Peyer's patch (tissue), 4 donors: ENCODE measurements at regions not wholly inside any gene's neighbourhood (a gene's known extent, or its start where the extent isn't known, plus 50 kb on each side); places are given as distances from the start of the nearest gene placed in this dataset.

Experiments
- DNase-seq, 3 donors: peaks; one replicate each; pipeline ENCODE4 v3.0.0-alpha.2; 2017 to 2019
- H3K27ac ChIP-seq, 4 donors: fragments of 200-600 bp; sonication (generic); one replicate each; pipeline ENCODE4 v1.5.1; 2016 to 2019
- H3K27me3 ChIP-seq, 2 donors: fragments of 200-600 bp; sonication (generic); one replicate each; pipeline ENCODE4 v1.5.1; 2019
- H3K36me3 ChIP-seq, 3 donors: fragments of 200-600 bp; sonication (generic); one replicate each; pipeline ENCODE4 v1.5.1; 2016 to 2019
- H3K4me1 ChIP-seq, 4 donors: fragments of 200-600 bp; sonication (generic); one replicate each; pipeline ENCODE4 v1.5.1; 2016 to 2019
- H3K4me3 ChIP-seq, 4 donors: fragments of 200-600 bp; sonication (generic); 1 replicate in 3 of 4; 2 replicates in 1 of 4; pipeline ENCODE4 v1.5.1; 2016 to 2019; ENCODE audit warnings: mild to moderate bottlenecking in 1 of 4
- H3K9me3 ChIP-seq, 4 donors: fragments of 200-600 bp; sonication (generic); one replicate each; pipeline ENCODE4 v1.5.1; 2016 to 2019; ENCODE audit warnings: mild to moderate bottlenecking in 1 of 4
- POLR2A ChIP-seq, 2 donors: fragments of 450-650 bp; IDR thresholded peaks; one replicate each; pipeline ENCODE4 v1.5.1; 2017; ENCODE audit warnings: antibody characterized with exemption in 2 of 2, mild to moderate bottlenecking in 2 of 2, moderate library complexity in 2 of 2
- TF ChIP-seq, protein P1 (sequence below), 6 experiments: fragments of 450-650 bp in 4 of 6; fragments of 200-600 bp in 2 of 6; sonication (generic) in 1 of 6; IDR thresholded peaks; one replicate each; pipeline ENCODE4 v1.5.1; 2017 to 2019; ENCODE audit warnings: antibody characterized with exemption in 6 of 6, mild to moderate bottlenecking in 3 of 6, moderate library complexity in 1 of 6

DNA sequence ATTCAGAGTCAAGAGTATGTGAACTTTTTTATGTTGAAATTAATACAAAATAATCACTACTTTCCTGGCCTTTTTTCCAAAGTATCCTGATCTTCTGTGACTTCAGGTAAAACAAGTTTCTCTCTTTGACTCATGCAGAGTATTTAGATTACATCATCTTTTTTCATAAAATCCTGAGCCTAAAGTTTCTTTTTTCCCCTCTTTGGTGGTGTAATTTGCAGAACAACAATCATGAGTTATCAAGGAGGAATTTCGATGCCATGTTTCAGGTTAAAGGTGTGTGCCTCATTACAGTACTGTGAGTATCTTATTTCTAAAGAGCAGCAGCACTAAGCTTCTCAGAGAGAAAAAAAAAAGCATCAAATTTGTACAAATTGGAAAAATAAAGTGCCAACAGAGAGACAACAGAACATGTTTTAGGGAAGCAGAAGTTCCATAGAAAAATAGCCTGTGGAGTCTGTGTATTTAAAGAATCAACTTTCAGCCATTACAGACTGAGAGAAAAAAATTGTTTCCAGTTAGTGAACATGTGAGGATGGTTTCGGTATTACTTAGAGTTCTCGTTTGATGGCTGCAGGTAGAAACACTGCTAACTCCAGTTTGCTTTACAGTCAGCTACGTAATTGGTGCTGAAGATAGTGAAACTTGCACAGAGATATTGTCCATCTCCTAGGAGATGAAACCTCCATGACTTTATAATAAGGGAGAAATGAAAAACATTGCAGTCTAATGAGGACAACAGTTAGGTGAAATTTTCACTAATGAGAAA, 78.1 kb upstream of the PCDH9 start:
- no peak for DNase-seq
- no peak overlapping the region for H3K27ac ChIP-seq
- TF ChIP-seq POLR2A (IDR thresholded peaks at IDR 0.05) = no peak
- TF ChIP-seq, protein P1, sequence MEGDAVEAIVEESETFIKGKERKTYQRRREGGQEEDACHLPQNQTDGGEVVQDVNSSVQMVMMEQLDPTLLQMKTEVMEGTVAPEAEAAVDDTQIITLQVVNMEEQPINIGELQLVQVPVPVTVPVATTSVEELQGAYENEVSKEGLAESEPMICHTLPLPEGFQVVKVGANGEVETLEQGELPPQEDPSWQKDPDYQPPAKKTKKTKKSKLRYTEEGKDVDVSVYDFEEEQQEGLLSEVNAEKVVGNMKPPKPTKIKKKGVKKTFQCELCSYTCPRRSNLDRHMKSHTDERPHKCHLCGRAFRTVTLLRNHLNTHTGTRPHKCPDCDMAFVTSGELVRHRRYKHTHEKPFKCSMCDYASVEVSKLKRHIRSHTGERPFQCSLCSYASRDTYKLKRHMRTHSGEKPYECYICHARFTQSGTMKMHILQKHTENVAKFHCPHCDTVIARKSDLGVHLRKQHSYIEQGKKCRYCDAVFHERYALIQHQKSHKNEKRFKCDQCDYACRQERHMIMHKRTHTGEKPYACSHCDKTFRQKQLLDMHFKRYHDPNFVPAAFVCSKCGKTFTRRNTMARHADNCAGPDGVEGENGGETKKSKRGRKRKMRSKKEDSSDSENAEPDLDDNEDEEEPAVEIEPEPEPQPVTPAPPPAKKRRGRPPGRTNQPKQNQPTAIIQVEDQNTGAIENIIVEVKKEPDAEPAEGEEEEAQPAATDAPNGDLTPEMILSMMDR (IDR thresholded peaks at IDR 0.05) = no peak
- no peaks in the 10 kb centered on the region for H3K4me1 ChIP-seq
- no peaks in the 10 kb centered on the region for H3K9me3 ChIP-seq
- no peaks in the 10 kb centered on the region for H3K27me3 ChIP-seq
- H3K36me3 ChIP-seq = no peaks in the 10 kb centered on the region
- no peak overlapping the region for H3K4me3 ChIP-seq

DNA sequence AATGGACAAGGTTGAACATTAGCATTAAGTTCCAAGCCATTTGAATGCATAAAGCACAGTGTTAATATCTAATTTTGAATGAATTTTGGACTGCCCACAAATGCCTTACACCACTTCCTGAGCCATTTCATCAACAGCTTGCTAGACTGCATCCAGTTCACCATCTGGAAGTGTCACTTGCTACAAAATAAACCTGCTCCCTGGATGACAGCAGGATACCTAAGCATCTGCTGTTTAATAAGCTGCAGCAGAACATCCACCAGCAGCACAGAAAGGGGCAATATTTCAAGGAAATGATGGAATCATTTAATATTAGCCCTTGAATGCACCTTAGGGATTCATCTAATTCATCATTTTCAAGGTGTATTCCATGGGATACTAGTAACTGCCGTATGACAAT, 76.6 kb upstream of the PCDH9 start:
- Histone ChIP-seq H3K9me3 (no peaks in the 10 kb centered on the region), H3K4me1 (no peaks in the 10 kb centered on the region), H3K36me3 (no peaks in the 10 kb centered on the region), H3K27ac (no peak overlapping the region), H3K27me3 (no peaks in the 10 kb centered on the region), H3K4me3 (no peak overlapping the region)
- no peak for DNase-seq
- no peak for TF ChIP-seq POLR2A (IDR thresholded peaks at IDR 0.05)
- TF ChIP-seq, protein P1 (IDR thresholded peaks at IDR 0.05) = no peak

GRCh38 chr13:67303661-67304333, 73.7 kb upstream of the PCDH9 start:
- no peak for DNase-seq
- H3K36me3 ChIP-seq = no peaks in the 10 kb centered on the region
- no peaks in the 10 kb centered on the region for H3K4me1 ChIP-seq
- no peaks in the 10 kb centered on the region for H3K9me3 ChIP-seq
- no peak overlapping the region for H3K4me3 ChIP-seq
- H3K27me3 ChIP-seq = no peaks in the 10 kb centered on the region
- TF ChIP-seq, protein P1 (IDR thresholded peaks at IDR 0.05) = no peak
- TF ChIP-seq POLR2A (IDR thresholded peaks at IDR 0.05) = no peak
- H3K27ac ChIP-seq = no peak overlapping the region

GRCh38 chr13:67299751-67300150, 69.6 kb upstream of the PCDH9 start:
- H3K9me3 ChIP-seq = no peaks in the 10 kb centered on the region
- H3K4me1 ChIP-seq = no peaks in the 10 kb centered on the region
- DNase-seq = no peak
- no peak overlapping the region for H3K27ac ChIP-seq
- H3K27me3 ChIP-seq = no peaks in the 10 kb centered on the region
- no peaks in the 10 kb centered on the region for H3K36me3 ChIP-seq
- H3K4me3 ChIP-seq = no peak overlapping the region
- TF ChIP-seq POLR2A (IDR thresholded peaks at IDR 0.05) = no peak
- TF ChIP-seq, protein P1 (IDR thresholded peaks at IDR 0.05) = no peak

GRCh38 chr13:67299072-67299635, 69.0 kb upstream of the PCDH9 start:
- no peaks in the 10 kb centered on the region for H3K27me3 ChIP-seq
- H3K27ac ChIP-seq = no peak overlapping the region
- no peak overlapping the region for H3K4me3 ChIP-seq
- DNase-seq = no peak
- H3K36me3 ChIP-seq = no peaks in the 10 kb centered on the region
- H3K9me3 ChIP-seq = no peaks in the 10 kb centered on the region
- TF ChIP-seq, protein P1 (IDR thresholded peaks at IDR 0.05) = no peak
- TF ChIP-seq POLR2A (IDR thresholded peaks at IDR 0.05) = no peak
- H3K4me1 ChIP-seq = no peaks in the 10 kb centered on the region
